ENCODE measurements at regions not wholly inside any gene's neighbourhood (a gene's known extent, or its start where the extent isn't known, plus 50 kb on each side); places are given as distances from the start of the nearest gene placed in this dataset.

DNA sequence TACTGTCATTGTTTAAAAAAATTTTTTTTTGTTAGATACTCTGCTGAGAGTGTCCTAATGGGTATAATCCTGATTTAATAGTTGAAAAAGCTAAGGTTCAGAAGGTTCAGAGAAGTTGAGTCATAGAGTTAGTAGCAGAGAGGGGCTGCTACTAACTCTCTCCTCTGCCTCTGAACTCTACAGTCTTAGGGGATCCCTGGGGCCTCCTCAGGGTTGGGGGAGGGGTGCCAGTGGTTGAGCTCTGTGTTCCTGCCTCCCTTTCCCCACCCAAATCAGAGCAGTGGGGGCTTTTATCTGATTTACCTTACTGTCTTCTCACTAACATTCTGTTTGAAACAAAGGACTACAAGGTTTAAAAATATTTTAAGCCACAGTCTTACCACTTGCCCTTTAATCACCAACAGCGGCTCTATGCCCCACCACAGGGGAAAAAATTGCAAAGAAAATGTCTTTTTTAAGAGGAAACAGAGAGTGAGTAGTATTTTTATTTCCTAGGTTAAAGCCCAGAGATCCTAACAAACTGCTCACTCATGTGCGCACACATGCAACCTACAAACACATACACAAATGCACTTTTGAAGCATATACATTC is 102.2 kb upstream of the ATP6AP2 start:
- intact Hi-C loops (cut with micrococcal nuclease): no loop called here
- H3K36me3 ChIP-seq: no peaks in the 10 kb centered on the region
- H3K9me3 ChIP-seq (replicated peaks): no peaks in the 10 kb centered on the region
- H3K27ac ChIP-seq (replicated peaks): no peak overlapping the region
- no peak for DNase-seq
- H3K4me3 ChIP-seq: no peak overlapping the region
- TF ChIP-seq, protein P1, sequence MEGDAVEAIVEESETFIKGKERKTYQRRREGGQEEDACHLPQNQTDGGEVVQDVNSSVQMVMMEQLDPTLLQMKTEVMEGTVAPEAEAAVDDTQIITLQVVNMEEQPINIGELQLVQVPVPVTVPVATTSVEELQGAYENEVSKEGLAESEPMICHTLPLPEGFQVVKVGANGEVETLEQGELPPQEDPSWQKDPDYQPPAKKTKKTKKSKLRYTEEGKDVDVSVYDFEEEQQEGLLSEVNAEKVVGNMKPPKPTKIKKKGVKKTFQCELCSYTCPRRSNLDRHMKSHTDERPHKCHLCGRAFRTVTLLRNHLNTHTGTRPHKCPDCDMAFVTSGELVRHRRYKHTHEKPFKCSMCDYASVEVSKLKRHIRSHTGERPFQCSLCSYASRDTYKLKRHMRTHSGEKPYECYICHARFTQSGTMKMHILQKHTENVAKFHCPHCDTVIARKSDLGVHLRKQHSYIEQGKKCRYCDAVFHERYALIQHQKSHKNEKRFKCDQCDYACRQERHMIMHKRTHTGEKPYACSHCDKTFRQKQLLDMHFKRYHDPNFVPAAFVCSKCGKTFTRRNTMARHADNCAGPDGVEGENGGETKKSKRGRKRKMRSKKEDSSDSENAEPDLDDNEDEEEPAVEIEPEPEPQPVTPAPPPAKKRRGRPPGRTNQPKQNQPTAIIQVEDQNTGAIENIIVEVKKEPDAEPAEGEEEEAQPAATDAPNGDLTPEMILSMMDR (IDR thresholded peaks at IDR 0.05; ENCODE audit: borderline replicate concordance): no peak
- no peaks in the 10 kb centered on the region for H3K4me1 ChIP-seq
- H3K27me3 ChIP-seq (ENCODE audit: low read depth): no peaks in the 10 kb centered on the region

DNA sequence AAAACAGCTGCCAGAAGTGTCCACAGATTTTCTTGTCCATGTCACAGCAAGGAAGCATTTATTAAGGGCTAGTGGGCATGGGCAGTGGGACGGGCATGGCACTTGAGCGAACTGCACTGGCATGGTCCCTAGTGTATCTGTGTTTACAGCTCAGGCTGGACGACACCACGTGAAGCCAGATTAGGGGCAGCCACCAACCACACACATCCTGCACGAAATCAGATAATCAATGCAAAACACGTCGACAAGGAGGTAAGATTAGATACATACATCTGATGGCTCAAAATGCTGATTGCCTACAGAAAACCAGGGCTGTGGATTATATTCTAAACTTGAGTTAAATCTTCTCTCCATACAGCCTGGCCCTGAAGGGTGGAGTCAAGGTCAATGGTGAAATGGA is 103.8 kb upstream of the ATP6AP2 start:
- H3K36me3 ChIP-seq: no peaks in the 10 kb centered on the region
- no peak overlapping the region for H3K27ac ChIP-seq (replicated peaks)
- H3K9me3 ChIP-seq (replicated peaks): no peaks in the 10 kb centered on the region
- no peak overlapping the region for H3K4me3 ChIP-seq
- TF ChIP-seq, protein P1 (IDR thresholded peaks at IDR 0.05; ENCODE audit: borderline replicate concordance): no peak
- H3K27me3 ChIP-seq (ENCODE audit: low read depth): no peaks in the 10 kb centered on the region
- intact Hi-C loops (cut with micrococcal nuclease): no loop called here
- DNase-seq: no peak
- peaks cover 5% of the 10 kb centered on the region for H3K4me1 ChIP-seq

DNA sequence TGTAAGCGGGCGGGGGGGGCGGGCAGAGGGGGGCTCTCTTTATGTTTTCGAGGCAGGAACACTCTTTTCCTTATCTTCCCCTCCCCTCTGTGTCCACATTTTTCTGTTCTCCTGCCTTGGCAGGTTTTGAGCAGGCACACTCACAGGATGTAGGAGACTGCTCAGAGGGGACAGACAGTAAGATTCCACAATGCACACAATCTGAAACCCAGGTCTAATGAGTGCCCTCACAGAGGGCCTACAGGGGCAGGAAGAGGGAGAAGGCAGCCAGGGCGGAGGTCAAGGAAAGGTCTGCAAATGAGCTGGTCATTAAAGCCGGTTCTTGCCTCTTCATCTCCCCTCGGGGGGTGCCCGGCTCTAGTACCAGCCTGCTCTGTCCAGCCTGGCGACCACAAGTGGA is 106.1 kb upstream of the ATP6AP2 start:
- Histone ChIP-seq H3K36me3 (no peaks in the 10 kb centered on the region), H3K27me3 (ENCODE audit: low read depth) (no peaks in the 10 kb centered on the region), H3K9me3 (replicated peaks) (no peaks in the 10 kb centered on the region), H3K4me3 (no peak overlapping the region), H3K27ac (replicated peaks) (no peak overlapping the region), H3K4me1 (peaks cover 8% of the 10 kb centered on the region)
- no peak for DNase-seq
- TF ChIP-seq, protein P1 (IDR thresholded peaks at IDR 0.05; ENCODE audit: borderline replicate concordance): no peak
- intact Hi-C loops (cut with micrococcal nuclease): no loop called here

DNA sequence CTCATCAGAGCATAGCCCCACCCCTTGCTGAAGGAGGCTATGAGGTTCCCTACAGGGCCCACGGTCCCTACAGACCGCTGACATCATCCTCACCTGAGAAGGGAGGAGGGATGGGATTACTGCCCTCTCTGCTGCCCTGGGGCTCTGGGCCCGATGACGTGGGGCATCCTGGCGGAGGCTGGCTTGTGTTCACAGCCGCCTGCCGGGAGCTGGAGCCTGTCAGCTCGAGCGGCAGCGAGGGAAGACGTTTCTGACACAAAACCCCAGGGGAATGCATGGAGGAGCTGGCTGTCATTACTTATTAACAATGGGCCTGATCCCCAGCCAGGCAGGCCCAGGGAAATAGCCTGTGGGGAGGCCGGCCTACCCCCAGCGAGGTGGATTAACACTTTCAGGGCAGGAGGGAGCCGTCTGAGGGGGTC is 106.6 kb upstream of the ATP6AP2 start:
- DNase-seq: peak; percentile 17
- Histone ChIP-seq H3K4me3 (no peak overlapping the region), H3K36me3 (no peaks in the 10 kb centered on the region), H3K4me1 (peaks cover 8% of the 10 kb centered on the region), H3K9me3 (replicated peaks) (no peaks in the 10 kb centered on the region), H3K27me3 (ENCODE audit: low read depth) (no peaks in the 10 kb centered on the region), H3K27ac (replicated peaks) (no peak overlapping the region)
- intact Hi-C loops (cut with micrococcal nuclease): no loop called here
- TF ChIP-seq, protein P1 (IDR thresholded peaks at IDR 0.05; ENCODE audit: borderline replicate concordance): no peak

DNA sequence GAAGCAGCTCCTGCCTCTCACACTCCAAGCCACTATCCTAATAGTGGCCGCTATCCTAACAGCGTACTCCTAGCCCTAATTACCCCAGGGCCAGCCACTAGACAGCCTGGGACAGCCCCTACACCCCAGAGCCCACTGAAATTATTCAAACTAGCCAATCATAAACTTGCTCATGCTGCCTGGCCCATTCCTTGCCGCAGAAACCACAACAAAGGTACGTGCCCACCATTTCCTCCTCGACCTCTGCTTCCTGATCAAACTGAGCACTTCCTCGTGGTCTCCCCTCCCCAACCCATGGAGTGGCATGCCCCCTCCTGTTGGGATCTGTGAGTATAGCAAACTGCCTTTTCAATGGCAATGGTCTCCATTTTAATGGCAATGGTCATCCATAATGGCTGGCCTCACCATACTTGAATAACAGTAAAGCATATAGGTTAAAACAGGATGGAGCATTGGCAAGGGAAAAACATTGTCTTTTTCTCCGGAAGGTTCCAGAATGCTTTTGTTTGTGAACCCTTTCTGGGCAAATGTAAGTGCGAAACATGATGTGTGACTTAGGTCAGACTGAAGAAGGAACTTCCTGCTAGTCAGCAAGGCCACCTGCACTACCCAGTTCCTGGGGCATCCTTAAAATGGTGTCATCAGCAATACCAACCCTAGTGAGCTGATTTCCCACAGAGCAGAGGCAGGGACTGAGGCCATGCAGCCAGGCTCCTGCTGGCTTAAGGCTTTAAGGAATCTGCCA is 107.1 kb upstream of the ATP6AP2 start:
- TF ChIP-seq, protein P1 (IDR thresholded peaks at IDR 0.05; ENCODE audit: borderline replicate concordance): no peak
- no peak for DNase-seq
- Histone ChIP-seq H3K4me1 (peaks cover 10% of the 10 kb centered on the region), H3K27me3 (ENCODE audit: low read depth) (no peaks in the 10 kb centered on the region), H3K27ac (replicated peaks) (no peak overlapping the region), H3K36me3 (no peaks in the 10 kb centered on the region), H3K4me3 (no peak overlapping the region), H3K9me3 (replicated peaks) (no peaks in the 10 kb centered on the region)
- intact Hi-C loops (cut with micrococcal nuclease): no loop called here

Data from left ventricle myocardium inferior (tissue), 1 donor.